Astrocyte (in vitro differentiated cells and primary cell): ENCODE measurements at regions not wholly inside any gene's neighbourhood (a gene's known extent, or its start where the extent isn't known, plus 50 kb on each side); places are given as distances from the start of the nearest gene placed in this dataset.

ENCODE experiments used
- CTCF ChIP-seq: IDR thresholded peaks from 2 replicates; pipeline ENCODE4 v1.5.1; 2011; ENCODE audit warnings: low read depth, mild to moderate bottlenecking, inconsistent platforms, low read length, moderate library complexity; ENCODE audit not compliant: insufficient read depth
- EZH2 ChIP-seq: IDR thresholded peaks from 2 replicates; pipeline ENCODE4 v1.6.1; 2012; ENCODE audit warnings: mild to moderate bottlenecking, low read length, inconsistent platforms; ENCODE audit not compliant: insufficient read depth

DNA sequence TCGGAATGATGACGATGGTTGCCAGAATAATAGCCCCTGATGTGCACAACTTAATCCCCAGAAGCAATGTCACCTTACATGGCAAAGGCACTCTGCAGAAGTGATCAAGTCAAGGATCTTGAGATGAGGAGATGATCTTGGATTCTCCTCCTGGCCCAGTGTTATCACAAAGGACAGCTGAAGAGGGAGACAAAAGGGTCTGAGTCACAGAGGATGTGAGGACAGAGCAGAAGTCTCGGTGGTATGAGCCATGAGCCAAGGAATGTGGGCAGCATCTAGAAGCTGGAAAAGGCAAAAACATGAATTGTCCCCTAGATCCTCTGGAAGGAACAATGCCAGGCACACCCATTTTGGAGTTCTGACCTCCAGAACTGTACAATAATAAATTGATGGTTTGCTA, 358.5 kb downstream of the MYCN start:
- TF ChIP-seq CTCF (no peak), EZH2 (no peak)
